IMR-90 (cell line): ENCODE measurements at regions not wholly inside any gene's neighbourhood (a gene's known extent, or its start where the extent isn't known, plus 50 kb on each side); places are given as distances from the start of the nearest gene placed in this dataset.

ENCODE experiments used
- ATAC-seq: fragments of 200-7000 bp; cut with Tn5 transposase; 2 replicates; pipeline ENCODE4 v1.9.1; 2020; ENCODE audit warnings: low read depth, mild to moderate bottlenecking, moderate library complexity
- BruUV-seq: library from RNA; stranded (reverse); fragments of 400-500 nt; replicated peaks from 2 replicates; lab custom pipeline; 2021; lab: Mats Ljungman, UMichigan
- CTCF ChIA-PET: fragments of 300-600 bp; formaldehyde crosslinking; extraction: SDS; loops from one replicate; lab custom pipeline; 2021; ENCODE audit warnings: antibody characterized with exemption; lab: Yijun Ruan, JAX
- POLR2A ChIA-PET: fragments of 300-600 bp; sonication (Branson Sonifier 250); formaldehyde crosslinking; loops from one replicate; lab custom pipeline; 2022; ENCODE audit warnings: antibody characterized with exemption; ENCODE audit not compliant: unreplicated experiment; lab: Charles Lee
- DNase-seq: peaks from one replicate; pipeline ENCODE4 v3.0.0; 2013
- H2AFZ ChIP-seq: replicated peaks from 2 replicates; pipeline ENCODE3; 2013; ENCODE audit warnings: low read length, mild to moderate bottlenecking; ENCODE audit not compliant: poor library complexity
- H2AK5ac ChIP-seq: 2 replicates; pipeline ENCODE4 v1.6.1; 2013; ENCODE audit warnings: low read depth, low read length, inconsistent platforms
- H2AK9ac ChIP-seq: replicated peaks from 2 replicates; pipeline ENCODE3; 2013; ENCODE audit warnings: mild to moderate bottlenecking, low read depth, low read length, moderate library complexity; ENCODE audit not compliant: poor library complexity
- H2BK120ac ChIP-seq: 2 replicates; pipeline ENCODE4 v1.6.1; 2013; ENCODE audit warnings: low read depth, low read length, inconsistent platforms
- H2BK15ac ChIP-seq: 3 replicates; pipeline ENCODE4 v1.6.1; 2013; ENCODE audit warnings: low read depth, low read length, inconsistent platforms
- H2BK20ac ChIP-seq: 2 replicates; pipeline ENCODE4 v1.6.1; 2013; ENCODE audit warnings: low read depth, mild to moderate bottlenecking, inconsistent platforms, low read length, moderate library complexity
- H2BK5ac ChIP-seq: 2 replicates; pipeline ENCODE4 v1.6.1; 2013; ENCODE audit warnings: mild to moderate bottlenecking, low read depth, low read length, inconsistent platforms; ENCODE audit not compliant: poor library complexity, severe bottlenecking
- H3K14ac ChIP-seq: replicated peaks from 2 replicates; pipeline ENCODE4 v1.6.1; 2013; ENCODE audit warnings: low read depth, low read length, inconsistent platforms
- H3K18ac ChIP-seq: 2 replicates; pipeline ENCODE4 v1.6.1; 2013; ENCODE audit warnings: low read depth, low read length, control low read depth
- H3K23ac ChIP-seq: 2 replicates; pipeline ENCODE4 v1.6.1; 2013; ENCODE audit warnings: low read depth, low read length, inconsistent platforms
- H3K27ac ChIP-seq: 2 replicates; pipeline ENCODE4 v1.5.1; 2013; ENCODE audit warnings: mild to moderate bottlenecking, control low read depth, low read length; ENCODE audit not compliant: insufficient read depth
- H3K27me3 ChIP-seq: 2 replicates; pipeline ENCODE4 v1.6.1; 2013; ENCODE audit warnings: low read length; ENCODE audit not compliant: control insufficient read depth, insufficient read depth
- H3K36me3 ChIP-seq: 2 replicates; pipeline ENCODE4 v1.6.1; 2013; ENCODE audit warnings: low read length, mixed read lengths; ENCODE audit not compliant: control insufficient read depth, insufficient read depth
- H3K4ac ChIP-seq: 2 replicates; pipeline ENCODE4 v1.6.1; 2013; ENCODE audit warnings: low read depth, low read length, inconsistent platforms
- H3K4me1 ChIP-seq: 2 replicates; pipeline ENCODE4 v1.6.1; 2013; ENCODE audit warnings: low read length, mixed read lengths; ENCODE audit not compliant: control insufficient read depth, insufficient read depth
- H3K4me2 ChIP-seq: 2 replicates; pipeline ENCODE4 v1.6.1; 2013; ENCODE audit warnings: low read depth, mild to moderate bottlenecking, control low read depth, low read length, moderate library complexity
- H3K4me3 ChIP-seq: 2 replicates; pipeline ENCODE4 v1.5.1; 2013; ENCODE audit warnings: low read depth, mild to moderate bottlenecking, control low read depth, low read length, moderate library complexity; ENCODE audit not compliant: insufficient read depth
- H3K56ac ChIP-seq: 2 replicates; pipeline ENCODE4 v1.6.1; 2013; ENCODE audit warnings: low read length, inconsistent platforms; ENCODE audit not compliant: insufficient read depth; ENCODE audit errors: extremely low read depth
- H3K79me1 ChIP-seq, 2 experiments: 2 replicates each; pipeline ENCODE4 v1.6.1; 2013; ENCODE audit warnings: low read length in 2 of 2, inconsistent platforms in 1 of 2, low read depth in 1 of 2
- H3K9ac ChIP-seq: 2 replicates; pipeline ENCODE4 v1.6.1; 2013; ENCODE audit warnings: low read depth, low read length, control low read depth
- H3K9me1 ChIP-seq: 2 replicates; pipeline ENCODE4 v1.6.1; 2013; ENCODE audit warnings: low read length, inconsistent platforms; ENCODE audit not compliant: insufficient read depth
- H3K9me3 ChIP-seq: 2 replicates; pipeline ENCODE4 v1.6.1; 2013; ENCODE audit warnings: low read length; ENCODE audit not compliant: control insufficient read depth, insufficient read depth
- H4K20me1 ChIP-seq: 2 replicates; pipeline ENCODE4 v1.6.1; 2013; ENCODE audit warnings: low read length, inconsistent platforms; ENCODE audit not compliant: insufficient read depth
- H4K5ac ChIP-seq: 2 replicates; pipeline ENCODE4 v1.6.1; 2013; ENCODE audit warnings: mild to moderate bottlenecking, low read depth, low read length, control low read depth
- H4K8ac ChIP-seq, 2 experiments: 2 replicates each; pipeline ENCODE4 v1.6.1; 2013; ENCODE audit warnings: low read depth in 2 of 2, low read length in 2 of 2, control low read depth in 1 of 2, inconsistent platforms in 1 of 2
- H4K91ac ChIP-seq: 2 replicates; pipeline ENCODE4 v1.6.1; 2013; ENCODE audit warnings: low read depth, low read length, inconsistent platforms; ENCODE audit not compliant: insufficient read depth
- CEBPB ChIP-seq: IDR thresholded peaks from 2 replicates; pipeline ENCODE4 v1.6.1; 2012; ENCODE audit warnings: low read depth, low read length, improper control_type of control experiment
- CTCF ChIP-seq: conservative IDR thresholded peaks from 2 replicates; pipeline ENCODE4 v1.5.1; 2012; ENCODE audit warnings: mild to moderate bottlenecking, low read depth, low read length, improper control_type of control experiment
- ELK1 ChIP-seq: fragments of 150-350 bp; IDR thresholded peaks from 2 replicates; pipeline ENCODE4 v1.6.1; 2016; ENCODE audit warnings: low read depth, mild to moderate bottlenecking, low read length, moderate library complexity, borderline replicate concordance
- MAFK ChIP-seq: IDR thresholded peaks from 2 replicates; pipeline ENCODE4 v1.6.1; 2012; ENCODE audit warnings: low read depth, low read length, improper control_type of control experiment
- MXI1 ChIP-seq: IDR thresholded peaks from 2 replicates; pipeline ENCODE4 v1.6.1; 2012; ENCODE audit warnings: low read depth, mild to moderate bottlenecking, low read length, moderate library complexity, borderline replicate concordance
- NFE2L2 ChIP-seq: fragments of 150-350 bp; IDR thresholded peaks from 2 replicates; pipeline ENCODE4 v1.6.1; 2016; ENCODE audit warnings: low read depth, mild to moderate bottlenecking, low read length
- RAD21 ChIP-seq: IDR thresholded peaks from 2 replicates; pipeline ENCODE4 v1.6.1; 2012; ENCODE audit warnings: low read length, improper control_type of control experiment
- SMC3 ChIP-seq: fragments of 150-350 bp; IDR thresholded peaks from 2 replicates; pipeline ENCODE4 v1.6.1; 2016; ENCODE audit warnings: low read depth, mild to moderate bottlenecking, antibody characterized with exemption, low read length, moderate library complexity
- USF2 ChIP-seq: fragments of 150-350 bp; IDR thresholded peaks from 2 replicates; pipeline ENCODE4 v1.6.1; 2017; ENCODE audit warnings: mild to moderate bottlenecking, antibody characterized with exemption, low read length, low read depth
- WGBS, 2 experiments: methylation state at CpG; one replicate each; pipeline versions ENCODE4 v1.1.5 to v1.1.7; 2013; ENCODE audit warnings: missing lambda C conversion rate in 2 of 2; ENCODE audit not compliant: insufficient read length in 1 of 2; ENCODE audit errors: extremely low coverage in 2 of 2; 5-methylcytosine and 5-hydroxymethylcytosine counted together
- dilution Hi-C: fragments of 300-500 bp; cut with HindIII; formaldehyde crosslinking; loops from one replicate; pipeline ENCODE4 v1.14.3; 2018; ENCODE audit warnings: low sequenced_read_pairs; ENCODE audit not compliant: unreplicated experiment
- in situ Hi-C: fragments of 300-500 bp; cut with MboI; formaldehyde crosslinking; loops from 3 replicates; pipeline ENCODE4 v1.14.3; 2019; ENCODE audit warnings: low sequenced_read_pairs, inconsistent platforms, mixed read lengths
- intact Hi-C: fragments of 100-400 bp; cut with micrococcal nuclease; formaldehyde crosslinking; loops from 2 replicates; pipeline ENCODE4 v1.10.0; 2022

- ChIA-PET CTCF (no interaction called here), POLR2A (no interaction called here)
- Histone ChIP-seq H4K5ac (no peak overlapping the region), H3K56ac (no peak overlapping the region), H2BK5ac (no peak overlapping the region), H2BK20ac (no peak overlapping the region), H3K9ac (no peak overlapping the region), H3K4me1 (no peaks in the 10 kb centered on the region), H2AFZ (no peak overlapping the region), H3K27me3 (peaks cover 49% of the 10 kb centered on the region), H3K79me1 (no peaks in the 10 kb centered on the region), H3K18ac (no peak overlapping the region), H2BK120ac (no peak overlapping the region), H4K8ac (no peak overlapping the region), H3K9me1 (no peaks in the 10 kb centered on the region), H4K20me1 (no peaks in the 10 kb centered on the region), H3K4me3 (no peak overlapping the region), H3K4ac (no peak overlapping the region), H4K91ac (no peak overlapping the region), H2BK15ac (no peak overlapping the region), H2AK9ac (no peak overlapping the region), H3K4me2 (no peak overlapping the region), H3K23ac (no peak overlapping the region), H2AK5ac (no peak overlapping the region), H3K27ac (no peak overlapping the region), H3K14ac (no peak overlapping the region), H3K9me3 (peaks cover 6% of the 10 kb centered on the region), H3K36me3 (no peaks in the 10 kb centered on the region)
- ATAC-seq (no peak), DNase-seq (peak; percentile 13)
- in situ Hi-C loops (no loop called here), intact Hi-C loops (no loop called here), dilution Hi-C loops (no loop called here)
- no TSS peak for BruUV-seq
- TF ChIP-seq CEBPB = no peak
- no peak for TF ChIP-seq USF2
- TF ChIP-seq MXI1 = no peak
- TF ChIP-seq SMC3 = no peak
- no peak for TF ChIP-seq RAD21
- TF ChIP-seq ELK1 = no peak
- TF ChIP-seq NFE2L2 = no peak
- no peak for TF ChIP-seq MAFK
- no peak for TF ChIP-seq CTCF
- 70% methylated on average over 3 of the region's 4 CpGs; no CpG with 5 or more reads in 1 of the 2 experiments for WGBS, 2 experiments
Observed at GRCh38 chr21:34282223-34282622, 81.6 kb upstream of the KCNE2 start.
